Left ventricle myocardium inferior (tissue), 1 donor: ENCODE measurements at regions not wholly inside any gene's neighbourhood (a gene's known extent, or its start where the extent isn't known, plus 50 kb on each side); places are given as distances from the start of the nearest gene placed in this dataset.
"Not testable (repeated sequence)": the region's sequence is repeated elsewhere in the genome, so short reads cannot be mapped to it uniquely, and the experiment has no call there.

Experiments
- DNase-seq: peaks from one replicate; pipeline ENCODE4 v3.0.0-alpha.2; 2020
- H3K27ac ChIP-seq: fragments of 200-600 bp; replicated peaks from 2 replicates; pipeline ENCODE4 v1.8.0; 2021
- H3K27me3 ChIP-seq: fragments of 200-600 bp; 2 replicates; pipeline ENCODE4 v1.8.0; 2021; ENCODE audit warnings: low read depth
- H3K36me3 ChIP-seq: fragments of 200-600 bp; 2 replicates; pipeline ENCODE4 v1.8.0; 2021
- H3K4me1 ChIP-seq: fragments of 200-600 bp; 2 replicates; pipeline ENCODE4 v1.8.0; 2021
- H3K4me3 ChIP-seq: fragments of 200-600 bp; 2 replicates; pipeline ENCODE4 v1.8.0; 2021; ENCODE audit warnings: mild to moderate bottlenecking, moderate library complexity
- H3K9me3 ChIP-seq: fragments of 200-600 bp; replicated peaks from 2 replicates; pipeline ENCODE4 v1.8.0; 2021
- CTCF ChIP-seq: fragments of 200-600 bp; IDR thresholded peaks from 2 replicates; pipeline ENCODE4 v1.8.0; 2021; ENCODE audit warnings: antibody characterized with exemption, mild to moderate bottlenecking, borderline replicate concordance
- intact Hi-C: fragments of 100-400 bp; cut with micrococcal nuclease; formaldehyde crosslinking; loops from one replicate; pipeline ENCODE4 v1.11.0; 2022
- donor health status: DM: no; HTN: yes; CAD: no; lungs with severe emphysema.

- H3K4me3 ChIP-seq = no peak overlapping the region
- intact Hi-C loops = no loop called here
- H3K36me3 ChIP-seq = no peaks in the 10 kb centered on the region
- TF ChIP-seq CTCF = no peak
- H3K27ac ChIP-seq = no peak overlapping the region
- no peaks in the 10 kb centered on the region for H3K4me1 ChIP-seq
- peaks cover 10% of the 10 kb centered on the region for H3K9me3 ChIP-seq
- no peak for DNase-seq
- H3K27me3 ChIP-seq = peaks cover 8% of the 10 kb centered on the region
These were observed 106.4 kb upstream of the NIPBL start for GRCh38 chr5:36770125-36770524.

- H3K4me1 ChIP-seq = peaks cover 5% of the 10 kb centered on the region
- intact Hi-C loops = no loop called here
- no peak overlapping the region for H3K4me3 ChIP-seq
- H3K27ac ChIP-seq = no peak overlapping the region
- H3K36me3 ChIP-seq = no peaks in the 10 kb centered on the region
- DNase-seq = no peak
- no peak for TF ChIP-seq CTCF
- no peaks in the 10 kb centered on the region for H3K27me3 ChIP-seq
- no peaks in the 10 kb centered on the region for H3K9me3 ChIP-seq
These were observed 104.1 kb upstream of the NIPBL start for GRCh38 chr5:36772276-36773140.

- Histone ChIP-seq H3K27ac (no peak overlapping the region), H3K4me3 (no peak overlapping the region), H3K36me3 (no peaks in the 10 kb centered on the region), H3K27me3 (no peaks in the 10 kb centered on the region), H3K9me3 (peaks cover 6% of the 10 kb centered on the region), H3K4me1 (peaks cover 5% of the 10 kb centered on the region)
- peak; percentile 67 for TF ChIP-seq CTCF
- intact Hi-C loops = no loop called here
- no peak for DNase-seq
These were observed 99.3 kb upstream of the NIPBL start for GRCh38 chr5:36777105-36777757.

DNA sequence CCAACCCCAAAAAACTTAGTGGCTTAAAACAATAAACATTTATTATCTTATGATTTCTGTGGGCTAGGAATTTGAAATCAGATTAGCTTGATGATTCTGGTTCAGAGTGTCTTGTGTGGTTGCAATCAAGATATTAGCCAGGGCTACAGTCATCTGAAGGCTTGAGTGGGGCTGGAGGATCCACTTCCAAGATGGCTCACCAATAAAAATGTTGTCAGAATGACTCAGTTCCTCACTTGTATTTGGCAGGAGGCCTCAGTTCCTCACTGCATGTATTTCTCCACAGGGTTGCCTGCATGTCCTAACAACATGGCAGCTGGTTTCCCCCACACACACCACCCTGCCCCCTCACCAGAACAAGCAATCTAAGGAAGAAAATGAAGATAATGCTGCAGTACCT is 98.2 kb upstream of the NIPBL start:
- H3K27me3 ChIP-seq = no peaks in the 10 kb centered on the region
- H3K27ac ChIP-seq = no peak overlapping the region
- peaks cover 5% of the 10 kb centered on the region for H3K4me1 ChIP-seq
- no peak for TF ChIP-seq CTCF
- intact Hi-C loops = no loop called here
- peaks cover 6% of the 10 kb centered on the region for H3K9me3 ChIP-seq
- H3K36me3 ChIP-seq = no peaks in the 10 kb centered on the region
- no peak for DNase-seq
- no peak overlapping the region for H3K4me3 ChIP-seq

GRCh38 chr5:36782612-36783011 is 94.0 kb upstream of the NIPBL start:
- H3K9me3 ChIP-seq, H3K4me1 ChIP-seq, H3K27me3 ChIP-seq, H3K27ac ChIP-seq, H3K36me3 ChIP-seq, intact Hi-C loops, H3K4me3 ChIP-seq, DNase-seq: not testable (repeated sequence)

GRCh38 chr5:36786448-36787012 is 90.0 kb upstream of the NIPBL start:
- TF ChIP-seq CTCF = no peak
- H3K4me3 ChIP-seq = no peak overlapping the region
- intact Hi-C loops = no loop called here
- H3K27me3 ChIP-seq = no peaks in the 10 kb centered on the region
- DNase-seq = no peak
- no peak overlapping the region for H3K27ac ChIP-seq
- no peaks in the 10 kb centered on the region for H3K4me1 ChIP-seq
- no peaks in the 10 kb centered on the region for H3K36me3 ChIP-seq
- H3K9me3 ChIP-seq = no peaks in the 10 kb centered on the region
